Stimulated activated CD4-positive, alpha-beta T cell treated with anti-CD3 and anti-CD28 coated beads, Interleukin-12 subunit alpha, Interleukin-12 subunit beta, amount 100 ng/mL, for 48 hours (primary cell): ENCODE measurements at regions not wholly inside any gene's neighbourhood (a gene's known extent, or its start where the extent isn't known, plus 50 kb on each side); places are given as distances from the start of the nearest gene placed in this dataset.
A peak's percentile ranks its signal among the peaks of the same experiment; 100 is the strongest.

Experiments used
- DNase-seq, 3 donors: peaks; one replicate each; pipeline ENCODE4 v3.0.0-alpha.2; 2020; ENCODE audit warnings: low read depth in 2 of 3, low spot score in 1 of 3

DNA sequence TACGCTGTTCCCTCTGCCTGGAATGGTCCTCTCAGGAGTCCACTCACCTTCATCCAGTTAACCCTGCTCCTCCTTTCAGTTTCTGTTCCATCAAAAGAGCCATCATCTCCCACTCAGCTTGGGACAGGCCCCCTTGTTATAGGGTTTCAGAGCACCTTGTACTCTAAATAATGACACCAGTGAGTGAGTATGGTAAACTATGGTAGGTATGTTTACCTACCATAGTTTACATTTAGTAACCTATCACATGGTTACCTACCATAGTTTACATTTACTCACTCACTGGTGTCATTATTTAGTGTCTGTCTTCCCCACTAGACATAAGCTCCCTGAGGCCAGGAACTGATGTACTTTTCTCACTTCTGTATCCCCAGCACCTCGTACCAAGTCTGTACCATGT, 130.2 kb upstream of the SESN3 start:
- no peak for DNase-seq

DNA sequence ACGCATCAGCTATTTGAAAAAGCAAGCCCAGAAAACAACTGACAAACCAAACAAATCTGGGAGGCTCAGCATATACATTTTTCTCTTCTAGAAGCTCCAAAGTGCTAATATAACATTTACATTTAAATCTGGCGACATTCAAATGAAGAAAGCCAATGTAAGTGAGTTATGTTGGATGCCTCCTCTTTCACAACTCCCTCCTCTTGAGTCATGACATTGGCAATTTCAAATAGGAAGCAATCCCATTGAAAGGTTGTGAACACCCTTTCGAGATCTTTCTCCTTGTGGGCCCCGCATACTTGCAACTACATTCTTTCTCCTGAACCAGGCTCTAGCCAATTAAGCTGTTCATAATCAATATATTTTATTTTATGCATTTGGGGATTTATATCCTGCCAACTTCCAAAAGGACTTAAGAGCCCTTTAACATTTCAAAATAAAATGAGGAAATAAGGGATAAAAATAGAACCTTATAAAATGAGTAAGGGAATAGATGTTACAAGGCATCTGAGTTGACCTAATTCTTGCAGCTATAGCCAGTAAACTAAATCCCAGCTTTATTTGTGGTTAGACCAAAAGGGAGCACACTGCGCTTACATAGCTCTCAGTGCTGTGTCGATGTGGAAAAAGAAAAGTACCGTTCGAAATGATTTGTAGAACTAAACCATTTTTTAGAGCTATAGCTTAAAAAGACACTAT, 129.5 kb upstream of the SESN3 start:
- DNase-seq = no peak

DNA sequence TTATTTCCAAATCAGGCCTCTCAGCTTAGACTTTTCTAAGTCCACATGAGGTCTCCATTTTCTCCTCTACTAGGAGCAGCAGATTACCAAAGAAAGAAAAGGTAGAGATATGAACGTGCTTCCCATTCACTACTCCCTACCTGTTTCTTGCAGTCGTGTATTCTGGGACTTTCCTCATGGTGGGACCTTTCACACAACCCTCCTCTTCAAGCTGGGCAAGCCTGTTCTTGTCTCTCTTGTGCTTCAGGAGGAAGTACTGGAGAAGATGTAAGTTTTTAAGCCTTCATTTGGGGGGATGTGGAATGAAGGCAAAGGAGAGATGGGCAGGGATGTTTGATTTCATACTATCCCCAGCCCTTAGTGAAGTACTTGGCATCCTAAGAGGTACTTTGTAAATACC, 128.8 kb upstream of the SESN3 start:
- no peak for DNase-seq

DNA sequence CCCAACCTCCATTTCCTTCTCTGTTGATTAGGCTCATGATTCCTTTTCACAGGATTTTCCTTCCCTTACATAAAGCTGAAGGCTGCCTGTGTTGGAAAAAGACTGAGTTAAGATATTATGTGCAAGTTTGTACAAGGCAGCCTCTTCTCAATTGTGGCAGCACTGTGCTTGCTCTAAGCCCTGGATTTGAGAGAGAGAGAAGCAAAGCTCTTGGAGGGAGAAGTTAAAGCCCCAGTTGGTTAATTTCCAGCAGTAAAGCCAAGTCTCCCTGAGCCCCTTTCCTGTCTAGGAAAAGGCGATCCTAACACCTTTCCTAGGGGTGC, 128.3 kb upstream of the SESN3 start:
- no peak for DNase-seq

DNA sequence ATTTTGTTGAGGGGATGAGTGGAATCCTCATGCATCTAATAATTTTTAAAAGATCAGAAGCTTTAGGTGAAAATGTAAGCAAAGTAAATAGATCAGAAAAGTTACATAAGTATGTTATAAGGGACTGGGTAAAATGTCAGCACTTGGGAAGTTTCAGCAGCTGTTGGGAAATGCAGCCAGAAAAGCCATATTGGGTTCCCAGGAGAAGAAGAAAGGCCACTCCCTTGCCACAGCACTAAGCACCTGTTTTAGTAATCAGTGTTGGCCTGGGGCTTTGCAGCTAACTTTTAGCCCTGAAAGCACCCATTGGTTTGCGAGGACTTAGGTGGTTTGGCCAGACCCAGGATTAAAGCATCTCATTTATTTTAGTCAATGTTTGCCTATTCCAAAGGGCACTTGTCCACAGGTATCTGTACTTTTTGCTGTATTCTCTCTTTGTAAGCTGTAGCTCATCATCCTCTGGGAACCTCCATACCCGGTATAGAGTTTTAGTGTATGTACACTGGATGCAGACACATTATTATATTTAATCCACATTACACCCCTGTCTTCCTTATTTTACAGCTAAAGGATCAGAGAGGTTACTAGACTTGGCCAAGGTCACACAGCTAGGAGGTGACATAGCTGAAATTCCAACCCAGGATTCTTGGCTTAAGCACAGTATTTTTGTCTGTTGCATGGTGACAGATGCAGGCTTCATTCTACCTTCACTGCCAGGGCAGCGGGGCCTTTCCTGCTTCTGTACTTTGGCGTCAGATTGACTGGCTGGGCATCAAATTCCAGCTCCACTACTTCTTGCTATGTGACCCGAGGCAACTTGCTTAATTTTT, 127.7 kb upstream of the SESN3 start:
- DNase-seq = no peak

DNA sequence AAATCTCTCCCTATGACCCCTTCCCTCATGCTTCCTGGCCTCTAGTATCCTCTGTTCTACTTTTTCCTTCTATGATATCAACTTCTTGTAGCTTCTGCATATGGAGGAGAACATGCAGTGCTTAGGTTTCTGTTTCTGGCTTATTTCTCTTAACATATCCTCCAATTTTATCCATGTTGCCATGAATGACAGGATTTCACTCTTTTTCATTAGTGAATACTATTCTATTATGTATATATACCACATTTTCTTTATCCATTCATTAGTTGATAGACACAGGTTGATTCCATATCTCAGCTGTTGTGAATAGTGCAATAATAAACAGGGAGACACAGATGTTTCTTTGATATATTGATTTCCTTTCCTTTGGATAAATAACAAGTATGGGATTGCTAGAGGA, 123.3 kb upstream of the SESN3 start:
- no peak for DNase-seq

DNA sequence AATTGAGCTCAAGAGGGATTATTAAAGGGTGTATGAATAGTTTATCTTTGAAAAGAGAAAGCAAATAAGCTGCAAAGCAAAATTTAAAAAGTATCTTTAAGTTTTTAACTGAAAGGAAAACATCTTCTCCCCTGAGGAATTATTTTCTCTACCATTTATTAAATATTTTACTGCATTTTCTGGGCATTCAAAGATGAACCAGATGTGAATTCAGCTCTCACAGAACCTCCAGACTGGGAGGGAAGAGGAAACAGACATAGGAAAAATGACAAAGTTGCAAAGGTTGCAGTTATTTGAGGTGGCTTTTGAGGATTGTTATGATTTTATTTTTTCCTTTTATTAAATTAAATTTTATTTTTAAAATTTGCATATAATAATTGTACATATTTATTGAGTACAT, 122.7 kb upstream of the SESN3 start:
- DNase-seq = no peak

DNA sequence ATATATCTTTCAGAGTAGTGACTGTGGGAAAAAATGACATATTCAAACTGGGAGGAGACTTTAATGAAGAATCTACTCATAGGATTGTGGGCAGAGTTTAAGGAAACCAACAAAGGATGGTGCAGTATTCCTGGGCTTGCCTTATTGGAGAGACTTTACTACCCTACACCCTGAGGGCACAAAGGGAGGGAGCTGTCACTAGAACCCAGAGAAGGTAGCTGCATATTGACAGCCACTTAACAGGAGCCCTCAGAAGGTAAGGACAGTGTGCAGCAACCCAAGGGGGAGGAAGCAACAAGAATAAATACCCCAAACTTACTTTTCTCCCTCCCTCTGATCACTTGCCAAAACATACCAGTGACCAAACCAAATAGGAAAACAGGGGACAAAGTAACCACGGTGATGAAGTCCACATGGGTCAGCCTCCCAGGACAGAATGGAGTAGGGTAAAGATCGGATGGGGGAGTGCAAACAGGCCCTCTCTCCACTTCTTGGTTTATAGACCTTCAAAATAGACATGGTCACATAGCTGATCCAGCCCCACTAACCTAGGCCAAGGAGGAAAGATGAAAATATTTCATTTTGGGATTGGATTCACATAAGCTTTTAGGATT, 121.8 kb upstream of the SESN3 start:
- no peak for DNase-seq

DNA sequence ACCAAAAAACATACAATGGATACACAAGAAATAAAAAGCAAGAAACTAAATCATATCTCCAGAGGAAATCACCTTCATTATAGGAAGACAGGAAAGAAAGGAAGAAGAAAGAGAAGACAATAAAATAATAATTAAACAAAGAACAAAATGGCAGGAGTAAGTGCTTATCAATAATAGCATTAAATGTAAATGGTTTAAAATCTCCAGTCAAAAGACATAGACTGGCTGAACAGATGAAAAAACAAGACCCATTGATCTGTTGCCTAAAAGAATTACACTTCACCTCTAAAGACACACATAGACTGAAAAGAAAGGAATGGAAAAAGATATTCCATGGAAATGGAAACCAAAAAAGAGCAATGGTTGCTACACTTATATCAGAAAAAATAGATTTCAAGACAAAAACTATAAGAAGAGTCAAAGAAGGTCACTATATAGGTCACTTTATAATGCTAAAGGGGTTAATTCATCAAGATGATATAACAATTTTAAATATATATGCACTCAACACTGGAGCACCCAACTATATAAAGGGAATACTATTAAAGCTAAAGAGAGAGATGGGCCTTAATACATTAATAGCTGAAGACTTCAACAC, 118.4 kb upstream of the SESN3 start:
- DNase-seq = no peak

DNA sequence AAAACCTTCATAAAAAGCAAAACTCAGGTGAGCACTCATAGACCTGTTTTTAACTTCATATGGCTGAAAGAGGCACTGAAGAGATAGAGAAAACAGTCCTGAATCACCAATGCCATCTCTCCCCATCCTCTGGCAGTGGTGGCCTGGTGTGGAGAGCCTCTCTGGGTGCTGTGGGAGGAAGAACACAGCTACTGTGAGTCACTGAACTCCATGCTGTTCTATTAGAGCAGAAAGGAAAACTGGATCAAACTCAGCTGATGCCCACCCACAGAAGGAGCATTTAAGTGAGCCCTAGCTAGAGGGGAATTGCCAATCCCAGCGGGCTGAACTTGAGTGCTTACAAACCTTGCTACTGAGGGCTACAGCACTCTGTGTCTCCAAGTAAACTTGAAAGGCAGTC, 115.3 kb upstream of the SESN3 start:
- DNase-seq = no peak

DNA sequence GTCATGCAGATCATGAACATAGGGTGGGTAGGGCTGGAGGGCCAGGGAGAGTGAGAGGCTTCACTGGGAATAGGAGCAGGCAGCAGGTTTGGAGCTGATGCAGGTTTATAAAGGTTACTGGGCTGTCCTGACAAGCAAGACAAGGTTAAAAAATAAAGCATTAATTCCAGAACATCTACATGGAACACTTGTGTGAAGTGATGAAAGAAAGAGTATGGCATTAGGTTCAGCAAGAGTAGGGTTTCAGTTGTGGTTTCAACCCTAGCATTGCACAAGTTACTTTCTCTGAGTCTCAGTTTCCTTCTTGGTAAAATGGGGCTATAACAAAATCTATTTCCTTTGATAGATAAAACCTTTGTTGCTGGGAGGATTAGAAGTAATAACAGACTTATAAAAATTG, 114.6 kb upstream of the SESN3 start:
- DNase-seq = no peak

DNA sequence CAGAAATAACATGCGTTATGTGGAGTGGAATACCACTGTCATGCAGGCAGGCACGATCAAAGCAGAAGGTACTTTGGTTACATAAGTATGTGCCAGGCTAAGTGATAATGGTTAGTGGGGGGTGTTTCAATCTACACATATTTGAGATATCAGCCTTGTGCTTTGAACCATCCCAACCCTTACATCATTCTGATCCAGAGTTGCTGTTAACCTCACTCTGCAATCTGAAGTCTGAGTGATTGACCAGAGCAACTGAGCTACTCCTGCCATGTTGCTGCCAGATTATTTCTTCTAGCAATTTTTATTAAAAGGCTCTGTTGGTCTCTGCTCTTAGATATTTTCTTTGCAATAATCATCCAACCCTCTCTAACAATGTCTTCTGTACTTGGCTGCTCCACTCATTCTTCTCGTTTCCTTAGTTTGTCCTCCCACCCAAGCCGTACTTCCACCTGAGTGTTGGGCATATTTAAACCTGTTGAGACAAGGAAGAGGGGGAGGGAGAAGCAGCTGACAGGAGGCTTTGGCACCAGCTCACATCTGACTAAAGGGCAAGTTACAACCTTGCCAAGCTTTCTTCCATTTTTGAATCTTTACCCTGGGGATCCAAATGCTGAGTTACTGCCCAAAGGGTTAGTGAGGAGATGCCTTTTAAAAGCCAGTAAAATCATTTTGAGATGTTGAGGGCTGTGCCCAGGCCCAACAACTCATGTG, 114.1 kb upstream of the SESN3 start:
- no peak for DNase-seq

DNA sequence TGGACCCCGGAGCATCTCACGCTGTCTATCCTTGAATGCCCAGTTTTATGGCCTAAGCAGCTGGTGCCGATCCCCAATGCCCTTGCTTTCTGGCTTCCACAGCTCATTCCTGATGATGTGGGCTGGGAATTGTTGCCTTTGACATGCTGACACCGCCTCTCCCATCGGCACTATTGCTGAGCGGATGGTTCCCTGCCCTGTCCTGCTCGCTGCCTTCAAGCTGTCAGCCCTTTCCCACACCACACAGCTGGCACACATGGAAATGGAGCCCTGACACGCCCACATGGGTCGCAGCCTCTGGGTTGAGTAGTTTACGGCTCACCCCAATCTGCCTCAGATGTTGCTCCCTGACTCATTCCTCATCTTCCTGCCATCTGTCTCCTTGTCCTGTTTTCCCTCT, 110.2 kb upstream of the SESN3 start:
- DNase-seq = no peak

DNA sequence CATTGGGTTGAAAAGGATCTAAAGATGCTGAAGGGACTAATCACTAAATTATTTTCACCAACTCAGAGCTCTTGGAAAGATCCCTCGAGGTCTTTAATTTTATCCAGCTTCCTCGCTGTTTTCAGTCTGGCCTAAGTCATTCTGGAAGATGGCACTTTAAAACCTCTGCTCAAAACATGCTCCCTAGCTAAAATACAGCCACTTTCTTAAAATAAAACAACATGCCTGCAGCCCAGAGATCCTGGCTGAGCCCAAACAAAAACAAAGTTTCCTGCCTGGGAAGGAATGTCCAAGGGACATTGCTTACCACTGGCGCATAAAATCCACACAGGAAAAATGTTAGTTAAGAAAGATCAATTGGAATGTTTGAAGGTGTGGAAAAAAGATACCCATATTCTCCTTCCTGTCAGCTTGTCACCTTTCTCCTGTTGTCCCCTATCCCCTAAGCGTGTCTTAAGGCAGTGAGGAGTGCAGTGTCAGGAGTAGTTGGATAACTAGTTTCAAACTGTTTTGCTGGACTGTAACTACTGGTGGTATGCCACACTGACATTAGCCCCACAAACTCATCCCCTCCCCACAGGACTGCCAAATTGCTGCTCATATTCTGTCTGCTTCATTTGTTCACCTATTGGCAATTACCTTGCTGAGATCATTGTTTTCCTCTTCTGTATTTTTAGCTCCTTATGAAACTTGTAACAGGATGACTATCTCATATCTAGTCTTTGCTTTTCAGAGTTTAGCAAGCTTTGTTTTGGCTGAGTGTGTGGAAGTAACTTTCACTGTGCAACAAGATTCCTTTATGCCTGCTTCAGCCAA, 108.3 kb upstream of the SESN3 start:
- DNase-seq = no peak

DNA sequence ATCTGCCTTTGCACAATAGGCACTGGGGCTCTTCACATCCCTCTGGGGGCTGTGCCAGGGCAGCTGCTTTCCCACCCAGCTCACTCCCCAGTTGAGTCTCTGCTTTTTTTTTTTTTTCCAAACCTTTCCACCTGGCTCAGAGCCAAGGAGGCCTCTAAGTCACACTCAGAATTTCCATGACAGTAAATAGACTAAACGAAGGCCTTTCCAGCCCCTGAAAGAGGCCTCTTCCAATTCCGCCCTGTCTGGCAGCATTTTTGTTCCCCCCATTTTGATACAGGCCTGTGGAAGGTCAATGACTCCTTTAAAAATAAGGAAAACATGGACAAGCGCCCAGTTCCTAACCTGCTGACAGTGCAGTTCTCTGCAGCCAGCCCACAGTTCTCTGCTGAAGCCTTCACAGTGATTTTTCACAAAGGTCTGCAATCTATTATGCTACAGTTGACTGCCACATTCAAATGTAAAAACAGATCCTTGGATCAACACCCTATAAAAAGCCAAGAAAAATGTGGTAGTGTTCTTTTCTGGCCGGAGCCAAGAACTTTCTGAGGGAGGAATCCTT, 107.5 kb upstream of the SESN3 start:
- DNase-seq = no peak

DNA sequence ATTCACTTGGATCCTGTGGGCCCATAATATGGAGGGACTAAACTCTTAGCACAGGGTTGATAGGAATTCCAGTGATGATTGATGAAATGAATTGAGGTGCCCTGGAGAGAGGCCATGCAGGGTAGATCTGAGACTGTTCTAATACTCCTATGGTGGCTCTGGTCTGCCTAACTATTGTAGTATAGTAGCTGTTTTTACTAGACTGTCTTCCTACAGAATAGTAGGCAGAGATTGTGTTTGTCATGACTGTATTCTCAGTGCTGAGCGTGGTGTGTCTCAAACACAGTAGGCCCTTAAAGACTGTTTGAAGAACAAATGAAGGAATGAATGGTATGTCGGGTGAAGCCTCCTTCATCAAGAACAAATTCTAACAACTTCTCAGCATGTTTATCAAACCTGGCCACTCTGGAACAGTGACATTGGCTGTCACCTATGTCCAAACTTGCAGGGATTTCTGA, 107.0 kb upstream of the SESN3 start:
- no peak for DNase-seq

DNA sequence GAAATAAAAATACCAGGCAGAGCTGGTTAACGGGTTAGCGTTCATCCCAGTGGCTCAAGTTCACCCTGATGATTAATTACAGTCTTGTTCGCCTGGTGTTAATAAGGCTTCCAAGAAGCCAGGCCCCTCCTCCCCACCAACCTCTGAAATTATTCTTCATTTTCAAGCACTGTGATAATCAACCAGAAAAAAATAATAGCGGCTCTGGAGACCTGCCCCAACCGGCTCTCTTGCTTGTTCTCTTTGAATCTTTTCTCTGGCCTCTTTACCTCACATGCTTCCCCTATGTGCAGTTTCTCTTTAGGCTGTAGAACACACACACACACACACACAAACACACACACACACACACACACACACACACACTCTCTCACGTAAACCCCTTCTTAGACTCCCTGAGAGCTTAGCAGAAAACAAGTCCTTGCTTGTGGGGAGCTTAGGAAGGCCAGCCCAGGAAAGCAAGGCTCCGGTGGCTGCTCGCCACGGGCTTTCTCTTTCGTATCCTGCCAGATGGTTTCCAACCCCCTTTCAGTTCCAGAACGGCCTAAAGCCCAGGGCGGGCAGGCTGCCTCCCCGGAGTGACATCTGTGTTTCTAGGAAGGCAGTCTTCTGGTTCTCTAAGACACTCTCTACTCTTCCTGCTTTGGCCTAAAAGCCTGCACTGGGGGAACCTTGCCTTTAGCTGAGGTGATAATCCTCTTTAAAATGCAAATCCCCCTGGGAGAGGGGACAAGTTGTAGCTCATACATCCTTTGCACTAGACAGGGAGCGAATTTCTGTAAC, 106.4 kb upstream of the SESN3 start:
- DNase-seq = peak in 2 of 3 donors; percentile 38 to 40

DNA sequence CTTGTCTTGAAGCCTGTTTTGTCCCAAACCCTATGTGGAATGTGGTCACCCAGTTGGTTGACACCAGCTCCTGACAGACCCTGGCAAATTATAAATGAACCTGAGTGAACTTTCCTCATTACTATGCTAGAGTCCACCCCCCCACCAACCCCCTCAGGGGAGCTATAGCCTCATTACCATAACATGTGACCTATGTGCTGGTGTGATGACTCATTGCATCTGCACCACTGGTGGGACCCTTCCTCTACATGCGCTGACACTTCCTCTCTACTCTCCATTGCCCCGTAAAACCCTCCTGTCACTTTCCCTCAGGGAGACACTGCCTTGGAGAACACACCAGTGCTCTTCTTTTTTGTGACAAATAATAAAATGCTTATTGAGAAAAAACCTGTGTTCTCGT, 105.0 kb upstream of the SESN3 start:
- DNase-seq = no peak

DNA sequence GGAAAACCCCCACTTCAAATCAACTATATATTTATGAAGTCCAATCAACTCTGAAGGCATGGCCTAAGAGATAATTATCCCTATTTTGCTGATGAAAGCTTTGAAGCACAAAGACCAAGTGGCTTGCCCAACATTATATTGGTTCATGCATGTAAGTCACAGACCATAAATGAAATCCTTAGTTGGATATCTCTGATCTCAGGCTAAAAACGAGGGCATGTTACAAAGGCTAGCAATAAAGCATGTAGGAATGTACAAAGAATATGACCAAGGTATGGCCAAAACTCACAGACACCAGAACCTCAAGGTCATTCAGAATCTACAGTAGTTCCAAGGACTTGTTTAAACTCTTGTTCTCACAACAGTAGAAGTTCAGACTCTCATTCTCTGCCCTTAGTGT, 100.2 kb upstream of the SESN3 start:
- DNase-seq = no peak
